ENCODE measurements at regions not wholly inside any gene's neighbourhood (a gene's known extent, or its start where the extent isn't known, plus 50 kb on each side); places are given as distances from the start of the nearest gene placed in this dataset.

GRCh38 chr1:221431068-221431651 lies 310.7 kb downstream of the DUSP10 start:
- ATAC-seq (ENCODE audit: low read depth) = no peak
- CTCF ChIA-PET = interaction anchor here (0.6 to 6.6 kb wide), 6 partner anchors 162 to 621 kb away, joined by 3 to 114 read pairs (median 5); partner anchors contain the start of gene HLX

GRCh38 chr1:221431961-221432360 lies 309.9 kb downstream of the DUSP10 start:
- Mint-ChIP-seq H3K27ac (no peak overlapping the region), H3K4me3 (no peak overlapping the region), H3K4me1 (peaks cover 3% of the 10 kb centered on the region), H3K9me3 (ENCODE audit: insufficient read depth) (peaks cover 3% of the 10 kb centered on the region), H3K27me3 (peaks cover 16% of the 10 kb centered on the region)
- no peak overlapping the region for H3K27ac ChIP-seq (ENCODE audit: low read length in 2 of 2)
- H3K36me3 ChIP-seq (replicated peaks in 1 of 2; ENCODE audit: control extremely low read depth in 1 of 2, control insufficient read depth in 1 of 2, extremely low read depth in 1 of 2, insufficient read depth in 2 of 2, low read length in 1 of 2) = no peaks in the 10 kb centered on the region
- DNase-seq (no peak), ATAC-seq (ENCODE audit: low read depth) (no peak)
- no peaks in the 10 kb centered on the region for H3K4me1 ChIP-seq (ENCODE audit: control insufficient read depth in 2 of 2, insufficient read depth in 2 of 2, low read length in 2 of 2)
- intact Hi-C loops (cut with micrococcal nuclease) = no loop called here
- H3K27me3 ChIP-seq (replicated peaks in 1 of 4; ENCODE audit: control extremely low read depth in 1 of 4, control insufficient read depth in 3 of 4, insufficient read depth in 4 of 4, low read length in 3 of 4) = no peaks in the 10 kb centered on the region
- H3K79me2 ChIP-seq (ENCODE audit: control insufficient read depth, insufficient read depth, low read length) = no peaks in the 10 kb centered on the region
- H3K4me3 ChIP-seq (ENCODE audit: control extremely low read depth in 1 of 5, extremely low read depth in 1 of 5, insufficient read depth in 1 of 5, low read depth in 2 of 5, low read length in 4 of 5) = no peak overlapping the region
- TF ChIP-seq CTCF (IDR thresholded peaks at IDR 0.05) (no peak), EZH2 (IDR thresholded peaks at IDR 0.05; ENCODE audit: borderline replicate concordance, insufficient read depth, low read depth, low read length, poor library complexity, severe bottlenecking) (no peak)
- H3K9ac ChIP-seq (ENCODE audit: low read length) = no peak overlapping the region
- CTCF ChIA-PET = interaction anchor here (0.5 to 6.6 kb wide), 4 partner anchors 168 to 578 kb away, joined by 3 to 114 read pairs (median 8); partner anchors contain the start of gene HLX
- H4K20me1 ChIP-seq (ENCODE audit: control insufficient read depth, insufficient read depth, low read length, poor library complexity, severe bottlenecking) = no peaks in the 10 kb centered on the region
- no peak overlapping the region for H2AFZ ChIP-seq (ENCODE audit: insufficient read depth, low read depth, low read length, poor library complexity, severe bottlenecking)
- H3K4me2 ChIP-seq (replicated peaks; ENCODE audit: low read depth, low read length, poor library complexity, severe bottlenecking) = no peak overlapping the region
- POLR2A ChIA-PET = no interaction called here
- H3K9me3 ChIP-seq (ENCODE audit: control extremely low read depth in 1 of 3, control insufficient read depth in 2 of 3, insufficient read depth in 1 of 3, low read length in 2 of 3) = peaks cover 0 to 4% (median 0%) of the 10 kb centered on the region in 3 donors

More at GRCh38 chr1:221431068-221431651, 310.7 kb downstream of the DUSP10 start:
- TF ChIP-seq EZH2 (IDR thresholded peaks at IDR 0.05; ENCODE audit: borderline replicate concordance, insufficient read depth, low read depth, low read length, poor library complexity, severe bottlenecking) = no peak
- TF ChIP-seq CTCF (IDR thresholded peaks at IDR 0.05) = no peak
- H3K4me3 Mint-ChIP-seq = no peak overlapping the region
- H3K27ac Mint-ChIP-seq = no peak overlapping the region
- POLR2A ChIA-PET = no interaction called here
- peaks cover 0 to 4% (median 0%) of the 10 kb centered on the region in 3 donors for H3K9me3 ChIP-seq (ENCODE audit: control extremely low read depth in 1 of 3, control insufficient read depth in 2 of 3, insufficient read depth in 1 of 3, low read length in 2 of 3)
- intact Hi-C loops (cut with micrococcal nuclease) = no loop called here
- no peaks in the 10 kb centered on the region for H3K36me3 ChIP-seq (replicated peaks in 1 of 2; ENCODE audit: control extremely low read depth in 1 of 2, control insufficient read depth in 1 of 2, extremely low read depth in 1 of 2, insufficient read depth in 2 of 2, low read length in 1 of 2)
- H3K9ac ChIP-seq (ENCODE audit: low read length) = no peak overlapping the region
- no peaks in the 10 kb centered on the region for H3K4me1 ChIP-seq (ENCODE audit: control insufficient read depth in 2 of 2, insufficient read depth in 2 of 2, low read length in 2 of 2)
- no peaks in the 10 kb centered on the region for H3K27me3 ChIP-seq (replicated peaks in 1 of 4; ENCODE audit: control extremely low read depth in 1 of 4, control insufficient read depth in 3 of 4, insufficient read depth in 4 of 4, low read length in 3 of 4)
- peaks cover 9% of the 10 kb centered on the region for H3K9me3 Mint-ChIP-seq (ENCODE audit: insufficient read depth)
- H3K4me3 ChIP-seq (ENCODE audit: control extremely low read depth in 1 of 5, extremely low read depth in 1 of 5, insufficient read depth in 1 of 5, low read depth in 2 of 5, low read length in 4 of 5) = no peak overlapping the region
- no peak overlapping the region for H3K27ac ChIP-seq (ENCODE audit: low read length in 2 of 2)
- no CpG with 5 or more reads among the region's 2 CpGs for WGBS (ENCODE audit: insufficient coverage)
- no peaks in the 10 kb centered on the region for H4K20me1 ChIP-seq (ENCODE audit: control insufficient read depth, insufficient read depth, low read length, poor library complexity, severe bottlenecking)
- no peaks in the 10 kb centered on the region for H3K79me2 ChIP-seq (ENCODE audit: control insufficient read depth, insufficient read depth, low read length)
- peaks cover 16% of the 10 kb centered on the region for H3K27me3 Mint-ChIP-seq
- H2AFZ ChIP-seq (ENCODE audit: insufficient read depth, low read depth, low read length, poor library complexity, severe bottlenecking) = no peak overlapping the region
- DNase-seq = no peak
- no peak overlapping the region for H3K4me2 ChIP-seq (replicated peaks; ENCODE audit: low read depth, low read length, poor library complexity, severe bottlenecking)
- H3K4me1 Mint-ChIP-seq = peaks cover 3% of the 10 kb centered on the region

All from B cell (primary cell).